ENCODE measurements at regions not wholly inside any gene's neighbourhood (a gene's known extent, or its start where the extent isn't known, plus 50 kb on each side); places are given as distances from the start of the nearest gene placed in this dataset.

GRCh38 chr11:27864611-27865010 is 164.4 kb upstream of the BDNF start:
- Mint-ChIP-seq H3K4me1 (ENCODE audit: low read depth, unreplicated experiment) (peaks cover 8% of the 10 kb centered on the region), H3K27me3 (ENCODE audit: low read depth, unreplicated experiment) (peaks cover 5% of the 10 kb centered on the region), H3K4me3 (ENCODE audit: unreplicated experiment) (no peak overlapping the region), H3K36me3 (ENCODE audit: low read depth, unreplicated experiment) (no peaks in the 10 kb centered on the region), H3K9me3 (ENCODE audit: unreplicated experiment) (peaks cover 4% of the 10 kb centered on the region), H3K27ac (ENCODE audit: unreplicated experiment) (no peak overlapping the region)
- no peaks in the 10 kb centered on the region for H3K36me3 ChIP-seq (ENCODE audit: insufficient read depth, low read length)
- no peak overlapping the region for H3K4me2 ChIP-seq (ENCODE audit: low read length)
- H2AFZ ChIP-seq (ENCODE audit: low read depth, low read length): no peak overlapping the region
- no peaks in the 10 kb centered on the region for H3K27me3 ChIP-seq (ENCODE audit: insufficient read depth, low read length)
- H3K4me1 ChIP-seq (ENCODE audit: insufficient read depth, low read length): peaks cover 14% of the 10 kb centered on the region
- H3K9me3 ChIP-seq (ENCODE audit: insufficient read depth, low read depth, low read length): no peaks in the 10 kb centered on the region
- no peak overlapping the region for H3K9ac ChIP-seq (ENCODE audit: low read length)
- H3K4me3 ChIP-seq (ENCODE audit: insufficient read depth, low read depth, low read length): no peak overlapping the region
- no peak overlapping the region for H3K27ac ChIP-seq (ENCODE audit: low read depth, low read length)
- no peak for FAIRE-seq
- DNase-seq (ENCODE audit: low read depth): no peak
- H4K20me1 ChIP-seq (ENCODE audit: insufficient read depth, low read length): no peaks in the 10 kb centered on the region
- TF ChIP-seq CTCF (IDR thresholded peaks at IDR 0.05; ENCODE audit: insufficient read depth, low read depth, low read length) (no peak), EZH2 (IDR thresholded peaks at IDR 0.05; ENCODE audit: insufficient read depth, low read length) (no peak)
- H3K79me2 ChIP-seq (ENCODE audit: insufficient read depth, low read length): no peaks in the 10 kb centered on the region

DNA sequence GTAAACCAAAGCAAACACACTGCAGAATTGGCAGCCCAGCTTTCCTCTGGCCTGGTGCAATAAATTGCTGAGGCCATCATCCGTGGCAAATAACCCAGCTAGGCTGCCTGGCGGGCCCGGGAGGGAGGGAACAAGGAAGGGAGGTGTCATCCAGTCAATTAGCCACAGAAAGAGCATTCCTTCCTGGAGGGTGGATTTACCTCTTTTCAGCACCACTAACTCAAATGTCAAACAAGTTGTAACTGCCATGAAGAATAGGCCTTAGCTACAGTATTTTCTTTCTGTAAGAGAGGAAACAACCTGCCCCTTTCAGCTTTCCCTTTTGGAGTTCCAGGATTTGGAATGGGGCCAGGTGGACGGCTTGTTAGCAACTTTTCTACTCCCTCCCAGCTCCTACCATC is 163.8 kb upstream of the BDNF start:
- Histone ChIP-seq H3K27ac (ENCODE audit: low read depth, low read length) (no peak overlapping the region), H3K27me3 (ENCODE audit: insufficient read depth, low read length) (no peaks in the 10 kb centered on the region), H3K4me1 (ENCODE audit: insufficient read depth, low read length) (peaks cover 14% of the 10 kb centered on the region), H3K36me3 (ENCODE audit: insufficient read depth, low read length) (no peaks in the 10 kb centered on the region), H2AFZ (ENCODE audit: low read depth, low read length) (no peak overlapping the region), H3K9me3 (ENCODE audit: insufficient read depth, low read depth, low read length) (no peaks in the 10 kb centered on the region), H4K20me1 (ENCODE audit: insufficient read depth, low read length) (no peaks in the 10 kb centered on the region), H3K9ac (ENCODE audit: low read length) (no peak overlapping the region), H3K4me2 (ENCODE audit: low read length) (no peak overlapping the region), H3K4me3 (ENCODE audit: insufficient read depth, low read depth, low read length) (no peak overlapping the region), H3K79me2 (ENCODE audit: insufficient read depth, low read length) (no peaks in the 10 kb centered on the region)
- DNase-seq (ENCODE audit: low read depth): peak; percentile 39
- H3K27ac Mint-ChIP-seq (ENCODE audit: unreplicated experiment): no peak overlapping the region
- FAIRE-seq: no peak
- H3K9me3 Mint-ChIP-seq (ENCODE audit: unreplicated experiment): peaks cover 5% of the 10 kb centered on the region
- H3K36me3 Mint-ChIP-seq (ENCODE audit: low read depth, unreplicated experiment): no peaks in the 10 kb centered on the region
- H3K4me3 Mint-ChIP-seq (ENCODE audit: unreplicated experiment): no peak overlapping the region
- TF ChIP-seq CTCF (IDR thresholded peaks at IDR 0.05; ENCODE audit: insufficient read depth, low read depth, low read length) (no peak), EZH2 (IDR thresholded peaks at IDR 0.05; ENCODE audit: insufficient read depth, low read length) (no peak)
- peaks cover 5% of the 10 kb centered on the region for H3K27me3 Mint-ChIP-seq (ENCODE audit: low read depth, unreplicated experiment)
- peaks cover 8% of the 10 kb centered on the region for H3K4me1 Mint-ChIP-seq (ENCODE audit: low read depth, unreplicated experiment)

- H3K4me1 Mint-ChIP-seq (ENCODE audit: low read depth, unreplicated experiment): peaks cover 8% of the 10 kb centered on the region
- Histone ChIP-seq H3K4me2 (ENCODE audit: low read length) (no peak overlapping the region), H3K27me3 (ENCODE audit: insufficient read depth, low read length) (no peaks in the 10 kb centered on the region), H3K4me3 (ENCODE audit: insufficient read depth, low read depth, low read length) (no peak overlapping the region), H2AFZ (ENCODE audit: low read depth, low read length) (no peak overlapping the region), H3K9me3 (ENCODE audit: insufficient read depth, low read depth, low read length) (no peaks in the 10 kb centered on the region), H3K36me3 (ENCODE audit: insufficient read depth, low read length) (no peaks in the 10 kb centered on the region), H3K79me2 (ENCODE audit: insufficient read depth, low read length) (no peaks in the 10 kb centered on the region), H3K9ac (ENCODE audit: low read length) (no peak overlapping the region), H4K20me1 (ENCODE audit: insufficient read depth, low read length) (no peaks in the 10 kb centered on the region), H3K27ac (ENCODE audit: low read depth, low read length) (no peak overlapping the region), H3K4me1 (ENCODE audit: insufficient read depth, low read length) (peaks cover 14% of the 10 kb centered on the region)
- peaks cover 6% of the 10 kb centered on the region for H3K9me3 Mint-ChIP-seq (ENCODE audit: unreplicated experiment)
- peaks cover 4% of the 10 kb centered on the region for H3K27me3 Mint-ChIP-seq (ENCODE audit: low read depth, unreplicated experiment)
- DNase-seq (ENCODE audit: low read depth) (no peak), FAIRE-seq (no peak)
- H3K27ac Mint-ChIP-seq (ENCODE audit: unreplicated experiment): no peak overlapping the region
- no peaks in the 10 kb centered on the region for H3K36me3 Mint-ChIP-seq (ENCODE audit: low read depth, unreplicated experiment)
- H3K4me3 Mint-ChIP-seq (ENCODE audit: unreplicated experiment): no peak overlapping the region
- TF ChIP-seq CTCF (IDR thresholded peaks at IDR 0.05; ENCODE audit: insufficient read depth, low read depth, low read length) (no peak), EZH2 (IDR thresholded peaks at IDR 0.05; ENCODE audit: insufficient read depth, low read length) (no peak)
Measured at GRCh38 chr11:27863637-27864036, 163.4 kb upstream of the BDNF start.

Measured in astrocyte (in vitro differentiated cells and primary cell).